Left lung (tissue), 4 donors: ENCODE measurements at regions not wholly inside any gene's neighbourhood (a gene's known extent, or its start where the extent isn't known, plus 50 kb on each side); places are given as distances from the start of the nearest gene placed in this dataset.
A peak's percentile ranks its signal among the peaks of the same experiment; 100 is the strongest.

ENCODE experiments used
- ATAC-seq: fragments of 200-7000 bp; cut with Tn5 transposase; one replicate; pipeline ENCODE4 v1.9.1; 2020; ENCODE audit warnings: moderate library complexity
- DNase-seq, 4 donors: peaks; one replicate each; pipeline ENCODE4 v3.0.0-alpha.2; 2013 to 2020
- H3K27ac ChIP-seq, 2 donors: fragments of 200-600 bp; sonication (generic) in 1 of 2; one replicate each; pipeline versions ENCODE4 v1.5.0 to v1.8.0; 2020 to 2021
- H3K27me3 ChIP-seq, 2 donors: fragments of 200-600 bp; sonication (generic) in 1 of 2; one replicate each; pipeline versions ENCODE4 v1.5.0 to v1.8.0; 2020 to 2021
- H3K36me3 ChIP-seq, 2 donors: fragments of 200-600 bp; sonication (generic) in 1 of 2; one replicate each; pipeline versions ENCODE4 v1.5.0 to v1.8.0; 2020 to 2021
- H3K4me1 ChIP-seq, 2 donors: fragments of 200-600 bp; one replicate each; pipeline ENCODE4 v1.8.0; 2021
- H3K4me3 ChIP-seq, 2 donors: fragments of 200-600 bp; sonication (generic) in 1 of 2; one replicate each; pipeline versions ENCODE4 v1.5.0 to v1.8.0; 2020 to 2021; ENCODE audit warnings: mild to moderate bottlenecking in 1 of 2
- H3K9me3 ChIP-seq, 2 donors: fragments of 200-600 bp; sonication (generic) in 1 of 2; one replicate each; pipeline versions ENCODE4 v1.5.0 to v1.8.0; 2020 to 2021
- CTCF ChIP-seq, 2 donors: fragments of 200-600 bp; sonication (generic) in 1 of 2; IDR thresholded peaks; one replicate each; pipeline versions ENCODE4 v1.5.0 to v1.8.0; 2021; ENCODE audit warnings: antibody characterized with exemption in 2 of 2
- intact Hi-C, 2 donors: fragments of 100-400 bp; cut with DNase I; formaldehyde crosslinking; loops; one replicate each; pipeline versions ENCODE4 v1.11.2 to v1.14.2; 2022
- donor health status: DM: no; HTN: yes; CAD: no.
- donor health status: DM: no; HTN: no; CAD: no.

- ATAC-seq (no peak), DNase-seq (no peak)
- Histone ChIP-seq H3K36me3 (no peaks in the 10 kb centered on the region), H3K27me3 (no peaks in the 10 kb centered on the region), H3K27ac (no peak overlapping the region), H3K4me3 (no peak overlapping the region), H3K9me3 (no peaks in the 10 kb centered on the region), H3K4me1 (no peaks in the 10 kb centered on the region)
- intact Hi-C loops, result no loop called here
- no peak for TF ChIP-seq CTCF (IDR thresholded peaks at IDR 0.05)
Observed at GRCh38 chr5:147981074-147981473, 74.7 kb upstream of the C5orf46 start.

- ATAC-seq, result no peak
- Histone ChIP-seq H3K27me3 (no peaks in the 10 kb centered on the region), H3K4me1 (no peaks in the 10 kb centered on the region), H3K36me3 (no peaks in the 10 kb centered on the region), H3K27ac (no peak overlapping the region), H3K9me3 (no peaks in the 10 kb centered on the region), H3K4me3 (no peak overlapping the region)
- intact Hi-C loops, result no loop called here
- DNase-seq, result no peak
- no peak for TF ChIP-seq CTCF (IDR thresholded peaks at IDR 0.05)
Observed at GRCh38 chr5:147979761-147980160, 73.4 kb upstream of the C5orf46 start.

GRCh38 chr5:147972076-147972840 is 65.9 kb upstream of the C5orf46 start:
- H3K27me3 ChIP-seq, result no peaks in the 10 kb centered on the region
- no peak overlapping the region for H3K4me3 ChIP-seq
- no peaks in the 10 kb centered on the region for H3K9me3 ChIP-seq
- DNase-seq (peak in 1 of 4 donors; percentile 35), ATAC-seq (no peak)
- intact Hi-C loops, result no loop called here
- H3K4me1 ChIP-seq, result no peaks in the 10 kb centered on the region
- TF ChIP-seq CTCF (IDR thresholded peaks at IDR 0.05), result no peak
- no peaks in the 10 kb centered on the region for H3K36me3 ChIP-seq
- H3K27ac ChIP-seq, result no peak overlapping the region

- Histone ChIP-seq H3K27ac (no peak overlapping the region), H3K4me1 (no peaks in the 10 kb centered on the region), H3K36me3 (no peaks in the 10 kb centered on the region), H3K27me3 (no peaks in the 10 kb centered on the region), H3K9me3 (no peaks in the 10 kb centered on the region), H3K4me3 (no peak overlapping the region)
- ATAC-seq (no peak), DNase-seq (no peak)
- no peak for TF ChIP-seq CTCF (IDR thresholded peaks at IDR 0.05)
- intact Hi-C loops, result no loop called here
Observed at GRCh38 chr5:147971472-147971871, 65.1 kb upstream of the C5orf46 start.

GRCh38 chr5:147968855-147969254 is 62.5 kb upstream of the C5orf46 start:
- Histone ChIP-seq H3K4me1 (no peaks in the 10 kb centered on the region), H3K9me3 (no peaks in the 10 kb centered on the region), H3K4me3 (no peak overlapping the region), H3K27me3 (no peaks in the 10 kb centered on the region), H3K36me3 (no peaks in the 10 kb centered on the region), H3K27ac (no peak overlapping the region)
- DNase-seq (no peak), ATAC-seq (no peak)
- intact Hi-C loops, result no loop called here
- TF ChIP-seq CTCF (IDR thresholded peaks at IDR 0.05), result no peak
